K562 (cell line): ENCODE measurements at regions not wholly inside any gene's neighbourhood (a gene's known extent, or its start where the extent isn't known, plus 50 kb on each side); places are given as distances from the start of the nearest gene placed in this dataset.

Experiments
- ARHGAP35 ChIP-seq: fragments of 450-650 bp; IDR thresholded peaks from 2 replicates; pipeline ENCODE4 v1.6.1; 2018; ENCODE audit not compliant: partially characterized antibody
- CCNT2 ChIP-seq: IDR thresholded peaks from 2 replicates; pipeline ENCODE4 v1.6.1; 2011; ENCODE audit warnings: borderline replicate concordance, low read depth, mild to moderate bottlenecking, moderate library complexity, mixed read lengths, low read length; ENCODE audit not compliant: insufficient read length; ENCODE audit errors: extremely low read depth
- CLOCK ChIP-seq: fragments of 250-450 bp; sonication (Bioruptor Pico); IDR thresholded peaks from 2 replicates; pipeline ENCODE4 v1.4.0; 2020; ENCODE audit warnings: mild to moderate bottlenecking, moderate library complexity, borderline replicate concordance
- DEAF1 ChIP-seq: fragments of 450-650 bp; formaldehyde crosslinking; IDR thresholded peaks from 2 replicates; pipeline ENCODE4 v1.4.0; 2020; ENCODE audit warnings: mild to moderate bottlenecking, moderate library complexity
- EP400 ChIP-seq: fragments of 450-650 bp; IDR thresholded peaks from 2 replicates; pipeline ENCODE4 v1.6.1; 2017; ENCODE audit warnings: antibody characterized with exemption, mild to moderate bottlenecking, moderate library complexity
- MYC ChIP-seq, 2 experiments: fragments of 250-450 bp in 1 of 2; sonication (Bioruptor Pico) in 1 of 2; IDR thresholded peaks; 2 replicates each; pipeline versions ENCODE4 v1.5.1 to v1.6.1; 2012 to 2021; ENCODE audit warnings: low read depth in 2 of 2, borderline replicate concordance in 1 of 2, improper control_type of control experiment in 1 of 2, low read length in 1 of 2, mild to moderate bottlenecking in 1 of 2, moderate library complexity in 1 of 2
- PTTG1 ChIP-seq: fragments of 450-650 bp; IDR thresholded peaks from 2 replicates; pipeline ENCODE4 v1.6.1; 2016; ENCODE audit warnings: low read depth, mild to moderate bottlenecking, missing genetic modification characterization, missing compliant biosample characterization
- SMAD4 ChIP-seq: fragments of 250-450 bp; sonication (Bioruptor Pico); conservative IDR thresholded peaks from 2 replicates; pipeline ENCODE4 v1.8.0; 2021; ENCODE audit warnings: inconsistent platforms, mild to moderate bottlenecking, moderate library complexity
- STAG1 ChIP-seq: sonication (generic); formaldehyde crosslinking; IDR thresholded peaks from 2 replicates; pipeline ENCODE4 v1.5.0; 2020; ENCODE audit warnings: missing genetic modification reagents, borderline replicate concordance
- TCF3 ChIP-seq: sonication (generic); formaldehyde crosslinking; IDR thresholded peaks from 2 replicates; pipeline ENCODE4 v1.4.0; 2020; ENCODE audit warnings: mild to moderate bottlenecking, missing genetic modification reagents
- ZBTB1 ChIP-seq: sonication (generic); formaldehyde crosslinking; IDR thresholded peaks from 2 replicates; pipeline ENCODE4 v1.8.1; 2023; ENCODE audit warnings: missing genetic modification reagents, low read depth, mild to moderate bottlenecking, borderline replicate concordance
- ZBTB9 ChIP-seq: fragments of 450-650 bp; formaldehyde crosslinking; IDR thresholded peaks from 2 replicates; pipeline ENCODE4 v1.4.0; 2020; ENCODE audit warnings: mild to moderate bottlenecking, moderate library complexity
- ZC3H4 ChIP-seq: sonication (generic); formaldehyde crosslinking; IDR thresholded peaks from 2 replicates; pipeline ENCODE4 v1.9.0; 2021; ENCODE audit warnings: missing genetic modification reagents, borderline replicate concordance
- ZFX ChIP-seq: sonication (generic); formaldehyde crosslinking; IDR thresholded peaks from 2 replicates; pipeline ENCODE4 v1.8.0; 2022; ENCODE audit warnings: mild to moderate bottlenecking, missing genetic modification reagents, moderate library complexity
- ZNF444 ChIP-seq: fragments of 250-450 bp; sonication (Bioruptor Pico); IDR thresholded peaks from 2 replicates; pipeline ENCODE4 v1.4.0; 2020; ENCODE audit warnings: mild to moderate bottlenecking, moderate library complexity
- ZNF445 ChIP-seq: fragments of 250-450 bp; sonication (Bioruptor Pico); IDR thresholded peaks from 2 replicates; pipeline ENCODE4 v1.4.0; 2020; ENCODE audit warnings: low read depth, mild to moderate bottlenecking, moderate library complexity
- ZNF639 ChIP-seq, 2 experiments: fragments of 200-800 bp in 1 of 2; sonication (Bioruptor generic) in 1 of 2; sonication (generic) in 1 of 2; formaldehyde crosslinking in 1 of 2; IDR thresholded peaks in 1 of 2; conservative IDR thresholded peaks in 1 of 2; 2 replicates each; pipeline versions ENCODE4 v1.5.0 to v1.6.1; 2016 to 2020; ENCODE audit warnings: missing compliant biosample characterization in 1 of 2, missing genetic modification characterization in 1 of 2, missing genetic modification reagents in 1 of 2
- ZNF668 ChIP-seq: fragments of 250-450 bp; sonication (Bioruptor Pico); IDR thresholded peaks from 2 replicates; pipeline ENCODE4 v1.8.0; 2022; ENCODE audit warnings: mild to moderate bottlenecking, inconsistent platforms
- ZNF785 ChIP-seq: fragments of 250-450 bp; sonication (Bioruptor Pico); IDR thresholded peaks from 2 replicates; pipeline ENCODE4 v1.4.0; 2020; ENCODE audit warnings: mild to moderate bottlenecking

- TF ChIP-seq ZBTB9 (CRISPR knock-in tag) (peak; percentile 53; the same call in 1 of the 2 replicates), CLOCK (CRISPR knock-in tag) (no peak), CCNT2 (no peak), ZBTB1 (CRISPR knock-in tag) (no peak), ZNF444 (CRISPR knock-in tag) (no peak), SMAD4 (CRISPR knock-in tag) (peak; percentile 98), ZNF639 (CRISPR knock-in tag; conservative IDR thresholded peaks at IDR 0.05 in 1 of 2, IDR thresholded peaks at IDR 0.05 in 1 of 2) (no peak), MYC (IDR thresholded peaks at IDR 0.05; ENCODE audit: low read depth, low read length) (peak; percentile 51; the same call in 1 of the 2 replicates), MYC (CRISPR knock-in tag; IDR thresholded peaks at IDR 0.05; ENCODE audit: borderline replicate concordance, low read depth) (no peak; the same call in 1 of the 2 replicates), PTTG1 (tag) (no peak), ZNF668 (CRISPR knock-in tag) (no peak), DEAF1 (CRISPR knock-in tag) (peak; percentile 41; the same call in 1 of the 2 replicates), ZFX (no peak), STAG1 (no peak), ZC3H4 (CRISPR knock-in tag) (no peak), ZNF445 (CRISPR knock-in tag) (no peak), EP400 (peak; percentile 45; the same call in 1 of the 2 replicates), ARHGAP35 (no peak), ZNF785 (CRISPR knock-in tag) (no peak), TCF3 (CRISPR knock-in tag) (no peak)
Observed at GRCh38 chr12:25692115-25693035, 139.3 kb upstream of the LMNTD1 start (continued).
